Effector memory CD8-positive, alpha-beta T cell (primary cell): ENCODE measurements at regions not wholly inside any gene's neighbourhood (a gene's known extent, or its start where the extent isn't known, plus 50 kb on each side); places are given as distances from the start of the nearest gene placed in this dataset.

Experiments used
- ATAC-seq: fragments of 150-1000 bp; cut with Tn5 transposase; replicated peaks from 2 replicates; pipeline ENCODE4 v1.10.0; 2021; ENCODE audit warnings: mild to moderate bottlenecking, moderate library complexity
- DNase-seq, 3 experiments: peaks; one replicate each; pipeline ENCODE4 v3.0.0; 2021
- H3K27ac Mint-ChIP-seq, 2 donors: one replicate each; pipeline ENCODE4 v1.8.0; 2022; ENCODE audit warnings: mild to moderate bottlenecking in 2 of 2, mixed read lengths in 2 of 2, moderate library complexity in 2 of 2
- H3K27me3 Mint-ChIP-seq, 2 donors: one replicate each; pipeline ENCODE4 v1.8.0; 2022; ENCODE audit warnings: mixed read lengths in 2 of 2
- H3K36me3 Mint-ChIP-seq: one replicate; pipeline ENCODE4 v1.8.0; 2022; ENCODE audit warnings: mild to moderate bottlenecking, moderate library complexity, mixed read lengths; ENCODE audit not compliant: insufficient read depth
- H3K4me1 Mint-ChIP-seq, 2 donors: one replicate each; pipeline ENCODE4 v1.8.0; 2022; ENCODE audit warnings: low read depth in 2 of 2, mixed read lengths in 2 of 2
- H3K4me3 Mint-ChIP-seq, 2 donors: one replicate each; pipeline ENCODE4 v1.8.0; 2022; ENCODE audit warnings: mild to moderate bottlenecking in 2 of 2, mixed read lengths in 2 of 2, moderate library complexity in 2 of 2
- H3K9me3 Mint-ChIP-seq, 2 donors: one replicate each; pipeline ENCODE4 v1.8.0; 2022; ENCODE audit warnings: mixed read lengths in 2 of 2

- no peak overlapping the region for H3K4me3 Mint-ChIP-seq
- no peaks in the 10 kb centered on the region for H3K36me3 Mint-ChIP-seq
- ATAC-seq (no peak), DNase-seq (no peak)
- H3K27ac Mint-ChIP-seq: no peak overlapping the region
- H3K27me3 Mint-ChIP-seq: peaks cover 2 to 4% of the 10 kb centered on the region in 2 donors
- H3K4me1 Mint-ChIP-seq: no peaks in the 10 kb centered on the region
- H3K9me3 Mint-ChIP-seq: no peaks in the 10 kb centered on the region
These were observed 549.4 kb upstream of the HS6ST1 start for GRCh38 chr2:128867936-128868636.

- no peak for DNase-seq
- H3K27ac Mint-ChIP-seq: no peak overlapping the region
- no peaks in the 10 kb centered on the region for H3K4me1 Mint-ChIP-seq
- H3K9me3 Mint-ChIP-seq: peaks cover 0 to 2% of the 10 kb centered on the region in 2 donors
- H3K36me3 Mint-ChIP-seq: no peaks in the 10 kb centered on the region
- H3K4me3 Mint-ChIP-seq: no peak overlapping the region
- peaks cover 10 to 11% of the 10 kb centered on the region in 2 donors for H3K27me3 Mint-ChIP-seq
- no peak for ATAC-seq
These were observed 550.3 kb upstream of the HS6ST1 start for GRCh38 chr2:128868686-128869551.

- Mint-ChIP-seq H3K36me3 (no peaks in the 10 kb centered on the region), H3K4me1 (no peaks in the 10 kb centered on the region), H3K4me3 (no peak overlapping the region), H3K27ac (peak overlapping the region in 1 of 2 donors; percentile 60), H3K27me3 (peaks cover 11 to 18% of the 10 kb centered on the region in 2 donors), H3K9me3 (peaks cover 5 to 12% of the 10 kb centered on the region in 2 donors)
- DNase-seq (no peak), ATAC-seq (no peak)
These were observed 555.9 kb upstream of the HS6ST1 start for GRCh38 chr2:128874608-128875007.

- Mint-ChIP-seq H3K4me1 (no peaks in the 10 kb centered on the region), H3K9me3 (peaks cover 7 to 12% of the 10 kb centered on the region in 2 donors), H3K27me3 (peaks cover 11 to 18% of the 10 kb centered on the region in 2 donors), H3K4me3 (no peak overlapping the region), H3K36me3 (no peaks in the 10 kb centered on the region), H3K27ac (no peak overlapping the region)
- DNase-seq (no peak), ATAC-seq (no peak)
These were observed 558.6 kb upstream of the HS6ST1 start for GRCh38 chr2:128876986-128877983.

- DNase-seq: no peak
- H3K9me3 Mint-ChIP-seq: peaks cover 5 to 12% of the 10 kb centered on the region in 2 donors
- ATAC-seq: no peak
- peaks cover 0 to 8% of the 10 kb centered on the region in 2 donors for H3K27me3 Mint-ChIP-seq
- H3K4me1 Mint-ChIP-seq: no peaks in the 10 kb centered on the region
- no peaks in the 10 kb centered on the region for H3K36me3 Mint-ChIP-seq
- no peak overlapping the region for H3K4me3 Mint-ChIP-seq
- no peak overlapping the region for H3K27ac Mint-ChIP-seq
These were observed 560.5 kb upstream of the HS6ST1 start for GRCh38 chr2:128879161-128879560.

- H3K4me1 Mint-ChIP-seq: no peaks in the 10 kb centered on the region
- ATAC-seq: no peak
These were observed 576.2 kb upstream of the HS6ST1 start for GRCh38 chr2:128894896-128895295.

GRCh38 chr2:128901572-128902391, 583.1 kb upstream of the HS6ST1 start:
- no peak overlapping the region for H3K4me3 Mint-ChIP-seq
- ATAC-seq: no peak

More at GRCh38 chr2:128894896-128895295, 576.2 kb upstream of the HS6ST1 start:
- H3K4me3 Mint-ChIP-seq: no peak overlapping the region
- no peaks in the 10 kb centered on the region for H3K27me3 Mint-ChIP-seq
- no peaks in the 10 kb centered on the region for H3K36me3 Mint-ChIP-seq
- H3K9me3 Mint-ChIP-seq: peaks cover 0 to 2% of the 10 kb centered on the region in 2 donors
- no peak for DNase-seq
- H3K27ac Mint-ChIP-seq: no peak overlapping the region

GRCh38 chr2:128903637-128904036, 585.0 kb upstream of the HS6ST1 start:
- DNase-seq (no peak), ATAC-seq (no peak)
- no peaks in the 10 kb centered on the region for H3K36me3 Mint-ChIP-seq
- peaks cover 0 to 2% of the 10 kb centered on the region in 2 donors for H3K9me3 Mint-ChIP-seq
- H3K27me3 Mint-ChIP-seq: no peaks in the 10 kb centered on the region
- no peak overlapping the region for H3K27ac Mint-ChIP-seq
- no peaks in the 10 kb centered on the region for H3K4me1 Mint-ChIP-seq
- H3K4me3 Mint-ChIP-seq: no peak overlapping the region

More at GRCh38 chr2:128901572-128902391, 583.1 kb upstream of the HS6ST1 start:
- no peak overlapping the region for H3K27ac Mint-ChIP-seq
- H3K27me3 Mint-ChIP-seq: no peaks in the 10 kb centered on the region
- peaks cover 0 to 2% of the 10 kb centered on the region in 2 donors for H3K9me3 Mint-ChIP-seq
- no peaks in the 10 kb centered on the region for H3K36me3 Mint-ChIP-seq
- H3K4me1 Mint-ChIP-seq: no peaks in the 10 kb centered on the region
- no peak for DNase-seq

- H3K4me1 Mint-ChIP-seq: no peaks in the 10 kb centered on the region
- no peaks in the 10 kb centered on the region for H3K27me3 Mint-ChIP-seq
- peaks cover 0 to 8% of the 10 kb centered on the region in 2 donors for H3K9me3 Mint-ChIP-seq
- H3K27ac Mint-ChIP-seq: no peak overlapping the region
- DNase-seq (no peak), ATAC-seq (no peak)
- no peaks in the 10 kb centered on the region for H3K36me3 Mint-ChIP-seq
- H3K4me3 Mint-ChIP-seq: no peak overlapping the region
These were observed 592.6 kb upstream of the HS6ST1 start for GRCh38 chr2:128911276-128911675.

GRCh38 chr2:128914320-128914719, 595.7 kb upstream of the HS6ST1 start:
- no peak overlapping the region for H3K27ac Mint-ChIP-seq

GRCh38 chr2:128921751-128922150, 603.1 kb upstream of the HS6ST1 start:
- ATAC-seq: no peak
- Mint-ChIP-seq H3K27ac (no peak overlapping the region), H3K4me3 (no peak overlapping the region), H3K36me3 (no peaks in the 10 kb centered on the region), H3K27me3 (peaks cover 0 to 6% of the 10 kb centered on the region in 2 donors), H3K9me3 (peaks cover 0 to 2% of the 10 kb centered on the region in 2 donors), H3K4me1 (no peaks in the 10 kb centered on the region)
- DNase-seq: no peak

More at GRCh38 chr2:128914320-128914719, 595.7 kb upstream of the HS6ST1 start:
- no peaks in the 10 kb centered on the region for H3K36me3 Mint-ChIP-seq
- H3K27me3 Mint-ChIP-seq: no peaks in the 10 kb centered on the region
- H3K4me1 Mint-ChIP-seq: no peaks in the 10 kb centered on the region
- DNase-seq: no peak
- peaks cover 0 to 8% of the 10 kb centered on the region in 2 donors for H3K9me3 Mint-ChIP-seq
- ATAC-seq: no peak
- H3K4me3 Mint-ChIP-seq: no peak overlapping the region

GRCh38 chr2:128922154-128922553, 603.5 kb upstream of the HS6ST1 start:
- Mint-ChIP-seq H3K36me3 (no peaks in the 10 kb centered on the region), H3K4me1 (no peaks in the 10 kb centered on the region), H3K4me3 (no peak overlapping the region), H3K9me3 (peaks cover 0 to 2% of the 10 kb centered on the region in 2 donors), H3K27ac (no peak overlapping the region), H3K27me3 (peaks cover 0 to 6% of the 10 kb centered on the region in 2 donors)
- ATAC-seq: no peak
- no peak for DNase-seq
